SK-N-SH (cell line): ENCODE measurements at regions not wholly inside any gene's neighbourhood (a gene's known extent, or its start where the extent isn't known, plus 50 kb on each side); places are given as distances from the start of the nearest gene placed in this dataset.
A peak's percentile ranks its signal among the peaks of the same experiment; 100 is the strongest.

Source experiments
- CTCF ChIA-PET: fragments of 300-600, 350-600 bp; formaldehyde crosslinking; extraction: SDS; loops from one replicate; lab custom pipeline; 2021; lab: Yijun Ruan, JAX
- POLR2A ChIA-PET: fragments of 350-600 bp; sonication (Branson Sonifier 250); formaldehyde crosslinking; extraction: SDS; loops from one replicate; lab custom pipeline; 2020; ENCODE audit warnings: antibody characterized with exemption, inconsistent platforms; lab: Yijun Ruan, JAX
- DNase-seq: peaks from one replicate; pipeline ENCODE4 v3.0.0; 2012
- H2AFZ ChIP-seq: fragments of 200-600 bp; sonication (generic); 2 replicates; pipeline ENCODE4 v1.8.1; 2016; ENCODE audit warnings: antibody characterized with exemption, mild to moderate bottlenecking, low read depth
- H3F3A ChIP-seq: fragments of 200-600 bp; sonication (generic); replicated peaks from 2 replicates; pipeline ENCODE3; 2016; ENCODE audit warnings: antibody characterized with exemption, mild to moderate bottlenecking; ENCODE audit not compliant: insufficient read depth
- H3K27ac ChIP-seq, 2 experiments: fragments of 200-500 bp in 1 of 2; fragments of 200-600 bp in 1 of 2; sonication (Bioruptor generic) in 1 of 2; sonication (generic), shearing (Covaris generic) in 1 of 2; 2 replicates each; pipeline versions ENCODE4 v1.5.1 to v1.6.1; 2014 to 2016; ENCODE audit warnings: low read depth in 2 of 2, inconsistent platforms in 1 of 2, low read length in 1 of 2, mild to moderate bottlenecking in 1 of 2, mixed read lengths in 1 of 2
- H3K27me3 ChIP-seq: fragments of 200-600 bp; sonication (generic), shearing (Covaris generic); 2 replicates; pipeline ENCODE4 v1.6.1; 2016; ENCODE audit warnings: mixed run types; ENCODE audit not compliant: insufficient read depth
- H3K36me3 ChIP-seq, 2 experiments: fragments of 200-500 bp in 1 of 2; fragments of 200-600 bp in 1 of 2; sonication (Bioruptor generic) in 1 of 2; sonication (generic) in 1 of 2; replicated peaks in 1 of 2; 2 replicates each; pipeline versions ENCODE3 to v1.5.1; 2014 to 2016; ENCODE audit warnings: low read length in 1 of 2, mild to moderate bottlenecking in 1 of 2; ENCODE audit not compliant: insufficient read depth in 2 of 2, control insufficient read depth in 1 of 2
- H3K4me1 ChIP-seq, 2 experiments: fragments of 200-500 bp in 1 of 2; fragments of 200-600 bp in 1 of 2; sonication (Bioruptor generic) in 1 of 2; sonication (generic), shearing (Covaris generic) in 1 of 2; 2 replicates each; pipeline versions ENCODE4 v1.5.1 to v1.6.1; 2014 to 2016; ENCODE audit warnings: low read depth in 1 of 2, low read length in 1 of 2, mixed run types in 1 of 2; ENCODE audit not compliant: insufficient read depth in 2 of 2, control insufficient read depth in 1 of 2
- H3K4me2 ChIP-seq: fragments of 200-600 bp; sonication (generic), shearing (Covaris generic); 2 replicates; pipeline ENCODE4 v1.6.1; 2017; ENCODE audit warnings: mixed run types
- H3K4me3 ChIP-seq, 2 experiments: fragments of 200-500 bp in 1 of 2; fragments of 200-600 bp in 1 of 2; sonication (Bioruptor generic) in 1 of 2; sonication (generic), shearing (Covaris generic) in 1 of 2; 2 replicates each; pipeline versions ENCODE4 v1.5.1 to v1.8.1; 2014 to 2016; ENCODE audit warnings: low read depth in 2 of 2, inconsistent platforms in 1 of 2, low read length in 1 of 2, mild to moderate bottlenecking in 1 of 2, mixed read lengths in 1 of 2, moderate library complexity in 1 of 2
- H3K79me2 ChIP-seq: fragments of 200-600 bp; sonication (generic); 2 replicates; pipeline ENCODE4 v1.8.1; 2017; ENCODE audit warnings: mild to moderate bottlenecking; ENCODE audit not compliant: insufficient read depth
- H3K9ac ChIP-seq: fragments of 200-600 bp; sonication (generic); 2 replicates; pipeline ENCODE4 v1.6.1; 2017; ENCODE audit warnings: mixed run types
- H3K9me2 ChIP-seq: fragments of 200-600 bp; sonication (generic); 2 replicates; pipeline ENCODE4 v1.6.1; 2017; ENCODE audit warnings: mixed run types
- H3K9me3 ChIP-seq: fragments of 200-600 bp; sonication (generic); 2 replicates; pipeline ENCODE4 v1.6.1; 2017; ENCODE audit warnings: mixed run types, mild to moderate bottlenecking, moderate library complexity
- H4K20me1 ChIP-seq: fragments of 200-600 bp; sonication (generic); 2 replicates; pipeline ENCODE4 v1.6.1; 2017; ENCODE audit warnings: mild to moderate bottlenecking, mixed run types; ENCODE audit not compliant: insufficient read depth
- CHD2 ChIP-seq: fragments of 150-350 bp; IDR thresholded peaks from 2 replicates; pipeline ENCODE4 v1.6.1; 2018; ENCODE audit warnings: low read length; ENCODE audit not compliant: partially characterized antibody
- FOXJ3 ChIP-seq: sonication (generic); formaldehyde crosslinking; IDR thresholded peaks from 2 replicates; pipeline ENCODE4 v1.5.1; 2020; ENCODE audit warnings: mild to moderate bottlenecking, missing genetic modification reagents
- GATA2 ChIP-seq: sonication (generic); formaldehyde crosslinking; IDR thresholded peaks from 2 replicates; pipeline ENCODE4 v1.5.0; 2020; ENCODE audit warnings: mild to moderate bottlenecking, missing genetic modification reagents
- NRF1 ChIP-seq: IDR thresholded peaks from 2 replicates; pipeline ENCODE4 v1.6.1; 2012; ENCODE audit warnings: low read depth, mild to moderate bottlenecking, low read length
- RAD21 ChIP-seq: IDR thresholded peaks from 2 replicates; pipeline ENCODE4 v1.6.1; 2012; ENCODE audit warnings: mild to moderate bottlenecking, low read length
- RCOR1 ChIP-seq: fragments of 150-350 bp; IDR thresholded peaks from 2 replicates; pipeline ENCODE4 v1.6.1; 2017; ENCODE audit warnings: antibody characterized with exemption, low read length
- RXRA ChIP-seq: IDR thresholded peaks from 2 replicates; pipeline ENCODE4 v1.4.0; 2012; ENCODE audit warnings: low read depth, mild to moderate bottlenecking, borderline replicate concordance
- SIN3A ChIP-seq: IDR thresholded peaks from 2 replicates; pipeline ENCODE4 v1.6.1; 2012; ENCODE audit warnings: low read depth, mild to moderate bottlenecking, low read length, moderate library complexity, borderline replicate concordance
- SMC3 ChIP-seq: IDR thresholded peaks from 2 replicates; pipeline ENCODE4 v1.6.1; 2012; ENCODE audit warnings: low read depth, low read length, improper control_type of control experiment
- YY1 ChIP-seq: IDR thresholded peaks from 2 replicates; pipeline ENCODE4 v1.4.0; 2012; ENCODE audit warnings: low read depth, mild to moderate bottlenecking
- WGBS: methylation state at CpG from one replicate; pipeline ENCODE4 v1.1.6; 2017; ENCODE audit warnings: low lambda C conversion rate; 5-methylcytosine and 5-hydroxymethylcytosine counted together
- TF ChIP-seq, protein P1 (sequence below): fragments of 200-600 bp; sonication (generic); IDR thresholded peaks from 2 replicates; pipeline ENCODE4 v1.6.1; 2017; ENCODE audit warnings: antibody characterized with exemption, mild to moderate bottlenecking, moderate library complexity
- TF ChIP-seq, protein P2 (sequence below): IDR thresholded peaks from 2 replicates; pipeline ENCODE4; 2012

- POLR2A ChIA-PET: interaction anchor here (0.6 to 0.7 kb wide), 2 partner anchors 132 to 346 kb away, joined by 4 read pairs; no protein-coding TSS in a partner anchor
- no peaks in the 10 kb centered on the region for H3K27me3 ChIP-seq
- peak; percentile 33 for DNase-seq
These were observed 123.9 kb upstream of the NCAM1 start for GRCh38 chr11:112837162-112837826.

GRCh38 chr11:112839051-112839450 is 122.2 kb upstream of the NCAM1 start:
- Histone ChIP-seq H3K9me3 (no peaks in the 10 kb centered on the region), H3F3A (no peaks in the 10 kb centered on the region), H3K4me2 (no peak overlapping the region), H3K27me3 (no peaks in the 10 kb centered on the region), H3K9ac (no peak overlapping the region), H3K4me3 (no peak overlapping the region), H3K4me1 (peaks cover 17 to 42% of the 10 kb centered on the region in 2 experiments), H3K9me2 (no peaks in the 10 kb centered on the region), H3K27ac (no peak overlapping the region), H3K79me2 (no peaks in the 10 kb centered on the region), H3K36me3 (no peaks in the 10 kb centered on the region), H4K20me1 (no peaks in the 10 kb centered on the region), H2AFZ (no peak overlapping the region)
- ChIA-PET CTCF (interaction anchor here (1.5 to 1.7 kb wide), 3 partner anchors 43 to 451 kb away, joined by 3 to 5 read pairs (median 4); no protein-coding TSS in a partner anchor), POLR2A (no interaction called here)
- 59% methylated on average over 3 of the region's 3 CpGs for WGBS
- no peak for DNase-seq
- TF ChIP-seq FOXJ3 (no peak), NRF1 (no peak), RXRA (no peak), YY1 (no peak), RAD21 (no peak), SIN3A (no peak), GATA2 (CRISPR knock-in tag) (no peak), CHD2 (no peak), RCOR1 (no peak), SMC3 (no peak)
- TF ChIP-seq, protein P1, sequence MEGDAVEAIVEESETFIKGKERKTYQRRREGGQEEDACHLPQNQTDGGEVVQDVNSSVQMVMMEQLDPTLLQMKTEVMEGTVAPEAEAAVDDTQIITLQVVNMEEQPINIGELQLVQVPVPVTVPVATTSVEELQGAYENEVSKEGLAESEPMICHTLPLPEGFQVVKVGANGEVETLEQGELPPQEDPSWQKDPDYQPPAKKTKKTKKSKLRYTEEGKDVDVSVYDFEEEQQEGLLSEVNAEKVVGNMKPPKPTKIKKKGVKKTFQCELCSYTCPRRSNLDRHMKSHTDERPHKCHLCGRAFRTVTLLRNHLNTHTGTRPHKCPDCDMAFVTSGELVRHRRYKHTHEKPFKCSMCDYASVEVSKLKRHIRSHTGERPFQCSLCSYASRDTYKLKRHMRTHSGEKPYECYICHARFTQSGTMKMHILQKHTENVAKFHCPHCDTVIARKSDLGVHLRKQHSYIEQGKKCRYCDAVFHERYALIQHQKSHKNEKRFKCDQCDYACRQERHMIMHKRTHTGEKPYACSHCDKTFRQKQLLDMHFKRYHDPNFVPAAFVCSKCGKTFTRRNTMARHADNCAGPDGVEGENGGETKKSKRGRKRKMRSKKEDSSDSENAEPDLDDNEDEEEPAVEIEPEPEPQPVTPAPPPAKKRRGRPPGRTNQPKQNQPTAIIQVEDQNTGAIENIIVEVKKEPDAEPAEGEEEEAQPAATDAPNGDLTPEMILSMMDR: no peak
- TF ChIP-seq, protein P2, sequence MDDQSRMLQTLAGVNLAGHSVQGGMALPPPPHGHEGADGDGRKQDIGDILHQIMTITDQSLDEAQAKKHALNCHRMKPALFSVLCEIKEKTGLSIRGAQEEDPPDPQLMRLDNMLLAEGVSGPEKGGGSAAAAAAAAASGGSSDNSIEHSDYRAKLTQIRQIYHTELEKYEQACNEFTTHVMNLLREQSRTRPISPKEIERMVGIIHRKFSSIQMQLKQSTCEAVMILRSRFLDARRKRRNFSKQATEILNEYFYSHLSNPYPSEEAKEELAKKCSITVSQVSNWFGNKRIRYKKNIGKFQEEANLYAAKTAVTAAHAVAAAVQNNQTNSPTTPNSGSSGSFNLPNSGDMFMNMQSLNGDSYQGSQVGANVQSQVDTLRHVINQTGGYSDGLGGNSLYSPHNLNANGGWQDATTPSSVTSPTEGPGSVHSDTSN: no peak

More at GRCh38 chr11:112837162-112837826, 123.9 kb upstream of the NCAM1 start:
- WGBS: 100% methylated on average over 1 of the region's 8 CpGs
- Histone ChIP-seq H3K27ac (peak overlapping the region in 1 of 2 experiments; percentile 97; a peak in 2 of 4 replicates), H3K4me2 (no peak overlapping the region), H2AFZ (no peak overlapping the region), H3K9me2 (no peaks in the 10 kb centered on the region), H3K4me3 (no peak overlapping the region), H3K36me3 (no peaks in the 10 kb centered on the region), H3K79me2 (no peaks in the 10 kb centered on the region), H3F3A (no peaks in the 10 kb centered on the region), H3K9me3 (no peaks in the 10 kb centered on the region), H4K20me1 (no peaks in the 10 kb centered on the region), H3K9ac (no peak overlapping the region), H3K4me1 (peaks cover 18 to 52% of the 10 kb centered on the region in 2 experiments)
- CTCF ChIA-PET: interaction anchor here (0.7 to 3.7 kb wide), 14 partner anchors 15 to 453 kb away, joined by 3 to 18 read pairs (median 4); partner anchors contain the start of gene NCAM1
- TF ChIP-seq SMC3 (peak; percentile 40; the same call in 1 of the 2 replicates), RAD21 (peak; percentile 57)
- TF ChIP-seq, protein P2: no peak
- TF ChIP-seq, protein P1: peak; percentile 23; the same call in 1 of the 2 replicates
